ENCODE measurements at regions not wholly inside any gene's neighbourhood (a gene's known extent, or its start where the extent isn't known, plus 50 kb on each side); places are given as distances from the start of the nearest gene placed in this dataset.

DNA sequence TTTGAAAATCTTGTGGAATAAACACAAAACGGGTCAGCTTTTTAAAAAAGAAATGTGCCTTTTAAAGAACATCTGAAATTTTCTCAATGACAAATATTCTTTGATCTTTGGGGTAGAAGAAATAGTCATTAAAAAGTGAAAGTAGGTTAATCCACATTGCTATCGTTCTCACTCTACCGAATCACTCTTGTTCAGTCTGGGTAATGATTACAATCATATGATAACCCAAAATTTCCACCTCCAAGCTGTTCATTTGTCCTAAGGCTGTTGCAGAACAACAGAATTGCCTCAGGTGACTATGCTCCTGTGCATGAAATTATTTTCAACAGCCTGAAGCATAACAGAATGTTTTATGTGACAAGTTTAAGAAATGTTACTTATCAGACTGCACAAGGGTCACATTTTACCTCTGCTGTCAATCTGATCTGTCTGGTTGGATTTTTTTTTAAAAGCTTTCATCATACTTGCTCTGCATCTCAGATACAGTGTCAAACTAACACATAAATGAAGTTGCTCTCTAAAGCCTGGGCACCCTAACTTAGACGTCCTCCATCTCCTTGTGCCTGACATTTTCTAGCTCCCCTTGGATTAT, 227.3 kb downstream of the LURAP1L start:
- TF ChIP-seq, protein P1, sequence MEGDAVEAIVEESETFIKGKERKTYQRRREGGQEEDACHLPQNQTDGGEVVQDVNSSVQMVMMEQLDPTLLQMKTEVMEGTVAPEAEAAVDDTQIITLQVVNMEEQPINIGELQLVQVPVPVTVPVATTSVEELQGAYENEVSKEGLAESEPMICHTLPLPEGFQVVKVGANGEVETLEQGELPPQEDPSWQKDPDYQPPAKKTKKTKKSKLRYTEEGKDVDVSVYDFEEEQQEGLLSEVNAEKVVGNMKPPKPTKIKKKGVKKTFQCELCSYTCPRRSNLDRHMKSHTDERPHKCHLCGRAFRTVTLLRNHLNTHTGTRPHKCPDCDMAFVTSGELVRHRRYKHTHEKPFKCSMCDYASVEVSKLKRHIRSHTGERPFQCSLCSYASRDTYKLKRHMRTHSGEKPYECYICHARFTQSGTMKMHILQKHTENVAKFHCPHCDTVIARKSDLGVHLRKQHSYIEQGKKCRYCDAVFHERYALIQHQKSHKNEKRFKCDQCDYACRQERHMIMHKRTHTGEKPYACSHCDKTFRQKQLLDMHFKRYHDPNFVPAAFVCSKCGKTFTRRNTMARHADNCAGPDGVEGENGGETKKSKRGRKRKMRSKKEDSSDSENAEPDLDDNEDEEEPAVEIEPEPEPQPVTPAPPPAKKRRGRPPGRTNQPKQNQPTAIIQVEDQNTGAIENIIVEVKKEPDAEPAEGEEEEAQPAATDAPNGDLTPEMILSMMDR (IDR thresholded peaks at IDR 0.05): no peak
- no peak for TF ChIP-seq EZH2 (IDR thresholded peaks at IDR 0.05; ENCODE audit: borderline replicate concordance, insufficient read depth, low read depth, low read length, poor library complexity, severe bottlenecking)
- Histone ChIP-seq H3K27ac (ENCODE audit: low read length in 2 of 2) (no peak overlapping the region), H4K20me1 (ENCODE audit: control insufficient read depth, insufficient read depth, low read length, poor library complexity, severe bottlenecking) (no peaks in the 10 kb centered on the region), H2AFZ (ENCODE audit: insufficient read depth, low read depth, low read length, poor library complexity, severe bottlenecking) (no peak overlapping the region), H3K4me3 (ENCODE audit: control extremely low read depth in 1 of 5, extremely low read depth in 1 of 5, insufficient read depth in 1 of 5, low read depth in 2 of 5, low read length in 4 of 5) (no peak overlapping the region), H3K9ac (ENCODE audit: low read length) (no peak overlapping the region), H3K27me3 (replicated peaks in 1 of 4; ENCODE audit: control extremely low read depth in 1 of 4, control insufficient read depth in 3 of 4, insufficient read depth in 4 of 4, low read length in 3 of 4) (no peaks in the 10 kb centered on the region), H3K79me2 (ENCODE audit: control insufficient read depth, insufficient read depth, low read length) (no peaks in the 10 kb centered on the region), H3K9me3 (ENCODE audit: control extremely low read depth in 1 of 3, control insufficient read depth in 2 of 3, insufficient read depth in 1 of 3, low read length in 2 of 3) (no peaks in the 10 kb centered on the region), H3K36me3 (replicated peaks in 1 of 2; ENCODE audit: control extremely low read depth in 1 of 2, control insufficient read depth in 1 of 2, extremely low read depth in 1 of 2, insufficient read depth in 2 of 2, low read length in 1 of 2) (no peaks in the 10 kb centered on the region), H3K4me1 (ENCODE audit: control insufficient read depth in 2 of 2, insufficient read depth in 2 of 2, low read length in 2 of 2) (no peaks in the 10 kb centered on the region), H3K4me2 (replicated peaks; ENCODE audit: low read depth, low read length, poor library complexity, severe bottlenecking) (no peak overlapping the region)
- ChIA-PET POLR2A (no interaction called here), CTCF (no interaction called here)
- Mint-ChIP-seq H3K9me3 (ENCODE audit: insufficient read depth) (peaks cover 2% of the 10 kb centered on the region), H3K4me3 (no peak overlapping the region), H3K27ac (no peak overlapping the region), H3K4me1 (no peaks in the 10 kb centered on the region), H3K27me3 (no peaks in the 10 kb centered on the region)
- WGBS (ENCODE audit: insufficient coverage): 80% methylated on average over 2 of the region's 4 CpGs
- DNase-seq: no peak
- ATAC-seq (ENCODE audit: low read depth): no peak
- intact Hi-C loops (cut with micrococcal nuclease): no loop called here

DNA sequence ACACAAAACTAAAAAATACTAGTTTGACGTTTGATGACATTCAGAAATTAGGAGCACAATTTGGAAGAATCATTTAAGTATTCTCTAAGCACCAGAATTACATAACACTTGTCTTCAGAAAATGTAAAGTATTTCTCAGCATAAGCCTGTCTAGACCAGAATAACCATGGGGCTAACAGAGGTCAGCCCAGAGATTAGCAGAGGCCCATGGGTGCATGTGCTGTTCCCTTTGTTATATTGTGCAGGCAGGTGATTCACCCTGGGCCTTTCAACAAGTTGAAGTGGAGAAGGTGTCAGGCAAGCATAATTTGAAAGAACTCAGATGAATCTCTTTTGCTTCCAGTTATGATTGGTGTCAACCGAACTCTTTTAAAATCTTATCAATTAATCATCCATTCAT, 227.9 kb downstream of the LURAP1L start:
- H3K27ac ChIP-seq (ENCODE audit: low read length in 2 of 2): no peak overlapping the region
- no peaks in the 10 kb centered on the region for H4K20me1 ChIP-seq (ENCODE audit: control insufficient read depth, insufficient read depth, low read length, poor library complexity, severe bottlenecking)
- no peak overlapping the region for H3K4me3 ChIP-seq (ENCODE audit: control extremely low read depth in 1 of 5, extremely low read depth in 1 of 5, insufficient read depth in 1 of 5, low read depth in 2 of 5, low read length in 4 of 5)
- no peak overlapping the region for H3K27ac Mint-ChIP-seq
- no peak overlapping the region for H3K4me3 Mint-ChIP-seq
- no peak for ATAC-seq (ENCODE audit: low read depth)
- DNase-seq: no peak
- H3K9me3 ChIP-seq (ENCODE audit: control extremely low read depth in 1 of 3, control insufficient read depth in 2 of 3, insufficient read depth in 1 of 3, low read length in 2 of 3): no peaks in the 10 kb centered on the region
- no peaks in the 10 kb centered on the region for H3K4me1 Mint-ChIP-seq
- H3K4me1 ChIP-seq (ENCODE audit: control insufficient read depth in 2 of 2, insufficient read depth in 2 of 2, low read length in 2 of 2): no peaks in the 10 kb centered on the region
- no peak overlapping the region for H3K9ac ChIP-seq (ENCODE audit: low read length)
- no peaks in the 10 kb centered on the region for H3K27me3 ChIP-seq (replicated peaks in 1 of 4; ENCODE audit: control extremely low read depth in 1 of 4, control insufficient read depth in 3 of 4, insufficient read depth in 4 of 4, low read length in 3 of 4)
- H3K36me3 ChIP-seq (replicated peaks in 1 of 2; ENCODE audit: control extremely low read depth in 1 of 2, control insufficient read depth in 1 of 2, extremely low read depth in 1 of 2, insufficient read depth in 2 of 2, low read length in 1 of 2): no peaks in the 10 kb centered on the region
- H3K4me2 ChIP-seq (replicated peaks; ENCODE audit: low read depth, low read length, poor library complexity, severe bottlenecking): no peak overlapping the region
- TF ChIP-seq, protein P1 (IDR thresholded peaks at IDR 0.05): no peak
- TF ChIP-seq EZH2 (IDR thresholded peaks at IDR 0.05; ENCODE audit: borderline replicate concordance, insufficient read depth, low read depth, low read length, poor library complexity, severe bottlenecking): no peak
- ChIA-PET CTCF (no interaction called here), POLR2A (no interaction called here)
- H2AFZ ChIP-seq (ENCODE audit: insufficient read depth, low read depth, low read length, poor library complexity, severe bottlenecking): no peak overlapping the region
- peaks cover 2% of the 10 kb centered on the region for H3K9me3 Mint-ChIP-seq (ENCODE audit: insufficient read depth)
- intact Hi-C loops (cut with micrococcal nuclease): no loop called here
- no peaks in the 10 kb centered on the region for H3K79me2 ChIP-seq (ENCODE audit: control insufficient read depth, insufficient read depth, low read length)
- H3K27me3 Mint-ChIP-seq: no peaks in the 10 kb centered on the region
- WGBS (ENCODE audit: insufficient coverage): no CpG with 5 or more reads among the region's 2 CpGs

Measured in B cell (primary cell).